GM23338 (cell line): ENCODE measurements at regions not wholly inside any gene's neighbourhood (a gene's known extent, or its start where the extent isn't known, plus 50 kb on each side); places are given as distances from the start of the nearest gene placed in this dataset.

Experiments
- ATAC-seq: fragments of 200-7000 bp; cut with Tn5 transposase; 3 replicates; pipeline ENCODE4 v1.9.1; 2020
- DNase-seq: peaks from one replicate; pipeline ENCODE4 v3.0.0-alpha.2; 2015; ENCODE audit warnings: low spot score
- H2AFZ ChIP-seq: fragments of 200-600 bp; sonication (generic); 2 replicates; pipeline ENCODE4 v1.8.0; 2016; ENCODE audit warnings: antibody characterized with exemption, mild to moderate bottlenecking, moderate library complexity
- H3F3A ChIP-seq: fragments of 200-600 bp; sonication (generic); replicated peaks from 2 replicates; pipeline ENCODE4 v1.8.0; 2017; ENCODE audit warnings: antibody characterized with exemption, mixed run types, low read depth
- H3K27ac ChIP-seq: fragments of 200-600 bp; sonication (generic); 2 replicates; pipeline ENCODE4 v1.6.1; 2016; ENCODE audit warnings: low read depth
- H3K27me3 ChIP-seq: fragments of 200-600 bp; sonication (generic); 2 replicates; pipeline ENCODE4 v1.8.0; 2016; ENCODE audit warnings: mild to moderate bottlenecking, mixed run types, moderate library complexity; ENCODE audit not compliant: insufficient read depth
- H3K36me3 ChIP-seq: fragments of 200-600 bp; sonication (generic); 2 replicates; pipeline ENCODE4 v1.8.0; 2016; ENCODE audit warnings: mild to moderate bottlenecking; ENCODE audit not compliant: insufficient read depth
- H3K4me1 ChIP-seq: fragments of 200-600 bp; sonication (generic); 2 replicates; pipeline ENCODE4 v1.8.0; 2016; ENCODE audit warnings: mild to moderate bottlenecking, moderate library complexity; ENCODE audit not compliant: insufficient read depth
- H3K4me2 ChIP-seq: fragments of 200-600 bp; sonication (generic); 2 replicates; pipeline ENCODE4 v1.7.1; 2017; ENCODE audit warnings: mixed run types
- H3K4me3 ChIP-seq: fragments of 200-600 bp; sonication (generic); 2 replicates; pipeline ENCODE4 v1.6.1; 2016; ENCODE audit warnings: mixed run types
- H3K79me2 ChIP-seq: fragments of 200-600 bp; sonication (generic); replicated peaks from 2 replicates; pipeline ENCODE4 v1.8.0; 2017; ENCODE audit warnings: mild to moderate bottlenecking; ENCODE audit not compliant: insufficient read depth
- H3K9me2 ChIP-seq: fragments of 200-600 bp; sonication (generic); 2 replicates; pipeline ENCODE4 v1.8.0; 2017; ENCODE audit not compliant: insufficient read depth
- H4K20me1 ChIP-seq: fragments of 200-600 bp; sonication (generic); replicated peaks from 2 replicates; pipeline ENCODE4 v1.8.0; 2017; ENCODE audit warnings: mild to moderate bottlenecking; ENCODE audit not compliant: insufficient read depth
- H3K27ac Mint-ChIP-seq: 2 replicates; pipeline ENCODE4 v1.8.0; 2020; ENCODE audit warnings: inconsistent platforms, mild to moderate bottlenecking, moderate library complexity, mixed read lengths
- H3K27me3 Mint-ChIP-seq: 3 replicates; pipeline ENCODE4 v1.8.0; 2022; ENCODE audit warnings: low read depth, mild to moderate bottlenecking, moderate library complexity, mixed read lengths, inconsistent platforms; ENCODE audit not compliant: insufficient read depth, poor library complexity
- H3K36me3 Mint-ChIP-seq: 3 replicates; pipeline ENCODE4 v1.8.0; 2021; ENCODE audit warnings: low read depth, mild to moderate bottlenecking, inconsistent platforms, moderate library complexity, mixed read lengths
- H3K4me1 Mint-ChIP-seq: 3 replicates; pipeline ENCODE4 v1.8.0; 2020; ENCODE audit warnings: mild to moderate bottlenecking, inconsistent platforms, mixed read lengths
- H3K4me3 Mint-ChIP-seq: 3 replicates; pipeline ENCODE4 v1.8.0; 2021; ENCODE audit warnings: moderate library complexity, mild to moderate bottlenecking, inconsistent platforms, mixed read lengths
- H3K9me3 Mint-ChIP-seq: 3 replicates; pipeline ENCODE4 v1.8.0; 2020; ENCODE audit warnings: moderate library complexity, mild to moderate bottlenecking, inconsistent platforms, mixed read lengths
- CREB1 ChIP-seq: fragments of 250-450 bp; sonication (Bioruptor Pico); IDR thresholded peaks from 2 replicates; pipeline ENCODE4 v1.5.0; 2020; ENCODE audit warnings: low read depth, mild to moderate bottlenecking, moderate library complexity
- CTCF ChIP-seq, 2 experiments: fragments of 200-600 bp in 1 of 2; sonication (generic) in 1 of 2; conservative IDR thresholded peaks; 2 replicates each; pipeline versions ENCODE4 v1.5.1 to v1.6.1; 2016 to 2017; ENCODE audit warnings: antibody characterized with exemption in 2 of 2, low read depth in 2 of 2, mild to moderate bottlenecking in 2 of 2, moderate library complexity in 1 of 2
- ETS1 ChIP-seq: IDR thresholded peaks from 2 replicates; pipeline ENCODE4 v1.6.1; 2016; ENCODE audit warnings: antibody characterized with exemption
- EZH2 ChIP-seq: fragments of 200-600 bp; sonication (generic); IDR thresholded peaks from one replicate; pipeline ENCODE4 v1.8.0; 2017; ENCODE audit warnings: antibody characterized with exemption, mild to moderate bottlenecking, low read depth; ENCODE audit not compliant: unreplicated experiment
- EZH2phosphoT487 ChIP-seq: fragments of 200-600 bp; sonication (generic); IDR thresholded peaks from one replicate; pipeline ENCODE4 v1.8.1; 2018; ENCODE audit warnings: antibody characterized with exemption; ENCODE audit not compliant: unreplicated experiment
- JUNB ChIP-seq: IDR thresholded peaks from one replicate; pipeline ENCODE4 v1.6.1; 2016; ENCODE audit warnings: antibody characterized with exemption; ENCODE audit not compliant: unreplicated experiment
- NANOG ChIP-seq: IDR thresholded peaks from 2 replicates; pipeline ENCODE4 v1.6.1; 2016; ENCODE audit warnings: antibody characterized with exemption, borderline replicate concordance
- POLR2AphosphoS5 ChIP-seq: IDR thresholded peaks from 2 replicates; pipeline ENCODE4 v1.6.1; 2016; ENCODE audit warnings: antibody characterized with exemption, low read depth
- STAT1 ChIP-seq: IDR thresholded peaks from one replicate; pipeline ENCODE4 v1.6.1; 2016; ENCODE audit warnings: antibody characterized with exemption; ENCODE audit not compliant: unreplicated experiment
- ZNF114 ChIP-seq: fragments of 250-450 bp; sonication (Bioruptor Pico); IDR thresholded peaks from 2 replicates; pipeline ENCODE4 v1.5.0; 2020; ENCODE audit warnings: mild to moderate bottlenecking, moderate library complexity
- ZNF462 ChIP-seq: fragments of 250-450 bp; sonication (Bioruptor Pico); IDR thresholded peaks from 2 replicates; pipeline ENCODE4 v1.5.0; 2020; ENCODE audit warnings: mild to moderate bottlenecking, moderate library complexity

GRCh38 chr14:98082833-98083232 lies 1189.2 kb downstream of the BCL11B start (continued):
- no peak for TF ChIP-seq CTCF (conservative IDR thresholded peaks at IDR 0.05; ENCODE audit: low read depth in 2 of 2)
- TF ChIP-seq EZH2phosphoT487, result no peak
- no peak for TF ChIP-seq STAT1

GRCh38 chr14:98085751-98086150 lies 1186.2 kb downstream of the BCL11B start:
- Mint-ChIP-seq H3K27me3 (no peaks in the 10 kb centered on the region), H3K27ac (no peak overlapping the region)
- no peak for DNase-seq
- TF ChIP-seq JUNB (no peak), EZH2 (no peak), ZNF462 (CRISPR knock-in tag) (no peak), CTCF (conservative IDR thresholded peaks at IDR 0.05; ENCODE audit: low read depth in 2 of 2) (no peak), NANOG (no peak), POLR2AphosphoS5 (no peak), ZNF114 (CRISPR knock-in tag) (no peak), CREB1 (CRISPR knock-in tag) (no peak), ETS1 (no peak)

More at GRCh38 chr14:98085751-98086150, 1186.2 kb downstream of the BCL11B start:
- no peaks in the 10 kb centered on the region for H3K27me3 ChIP-seq
- no peaks in the 10 kb centered on the region for H4K20me1 ChIP-seq
- no peaks in the 10 kb centered on the region for H3K36me3 ChIP-seq
- no peak overlapping the region for H3K27ac ChIP-seq
- Mint-ChIP-seq H3K36me3 (no peaks in the 10 kb centered on the region; the same call in 2 of the 3 replicates), H3K9me3 (peaks cover 16% of the 10 kb centered on the region; the same call in 1 of the 3 replicates), H3K4me3 (no peak overlapping the region), H3K4me1 (peaks cover 10% of the 10 kb centered on the region; the same call in 1 of the 3 replicates)
- H3F3A ChIP-seq, result no peaks in the 10 kb centered on the region
- H3K9me2 ChIP-seq, result 0 out of 2 replicates have a peak, but pooled peaks cover 3% of the 10 kb centered on the region
- ATAC-seq, result no peak
- peaks cover 7% of the 10 kb centered on the region; the same call in 1 of the 2 replicates for H3K4me1 ChIP-seq
- no peaks in the 10 kb centered on the region for H3K79me2 ChIP-seq
- H2AFZ ChIP-seq, result no peak overlapping the region
- H3K4me2 ChIP-seq, result no peak overlapping the region
- H3K4me3 ChIP-seq, result no peak overlapping the region
